Testis (tissue), 2 donors: ENCODE measurements at regions not wholly inside any gene's neighbourhood (a gene's known extent, or its start where the extent isn't known, plus 50 kb on each side); places are given as distances from the start of the nearest gene placed in this dataset.

Experiments used
- DNase-seq: peaks from one replicate; pipeline ENCODE4 v3.0.0-alpha.2; 2019
- H3K27ac ChIP-seq, 2 donors: fragments of 200-600 bp; sonication (generic); one replicate each; pipeline ENCODE4 v1.5.1; 2019
- H3K27me3 ChIP-seq: fragments of 200-600 bp; sonication (generic); one replicate; pipeline ENCODE4 v1.5.1; 2019
- H3K36me3 ChIP-seq: fragments of 200-600 bp; sonication (generic); one replicate; pipeline ENCODE4 v1.5.1; 2017; ENCODE audit warnings: low read depth; ENCODE audit errors: missing control alignments
- H3K4me1 ChIP-seq: fragments of 200-600 bp; sonication (generic); one replicate; pipeline ENCODE4 v1.5.1; 2019
- H3K4me3 ChIP-seq, 2 donors: fragments of 200-600 bp; sonication (generic); one replicate each; pipeline ENCODE4 v1.5.1; 2017 to 2019
- H3K9me3 ChIP-seq: fragments of 200-600 bp; sonication (generic); one replicate; pipeline ENCODE4 v1.5.1; 2017
- CTCF ChIP-seq, 3 experiments: fragments of 450-650 bp in 2 of 3; fragments of 200-600 bp in 1 of 3; sonication (generic) in 1 of 3; IDR thresholded peaks; one replicate each; pipeline ENCODE4 v1.5.1; 2016 to 2019; ENCODE audit warnings: antibody characterized with exemption in 3 of 3, mild to moderate bottlenecking in 2 of 3, moderate library complexity in 1 of 3
- POLR2A ChIP-seq: fragments of 450-650 bp; IDR thresholded peaks from one replicate; pipeline ENCODE4 v1.6.1; 2017; ENCODE audit warnings: antibody characterized with exemption, mild to moderate bottlenecking, moderate library complexity
- WGBS, 2 donors: methylation state at CpG; one replicate each; pipeline ENCODE4 v1.1.5; 2018; 5-methylcytosine and 5-hydroxymethylcytosine counted together
- intact Hi-C: fragments of 100-400 bp; cut with DNase I; formaldehyde crosslinking; loops from one replicate; pipeline ENCODE4 v1.15.1; 2023; ENCODE audit warnings: low total_unique reads

- Histone ChIP-seq H3K4me3 (no peak overlapping the region), H3K4me1 (no peaks in the 10 kb centered on the region), H3K27me3 (no peaks in the 10 kb centered on the region), H3K27ac (no peak overlapping the region), H3K9me3 (no peaks in the 10 kb centered on the region), H3K36me3 (no peaks in the 10 kb centered on the region)
- WGBS, 2 donors = 84 to 87% methylated on average over 9 of the region's 9 CpGs
- intact Hi-C loops = no loop called here
- no peak for TF ChIP-seq POLR2A
- no peak for TF ChIP-seq CTCF (IDR thresholded peaks at IDR 0.05)
- no peak for DNase-seq
Observed at GRCh38 chr4:38489011-38489861, 174.8 kb upstream of the KLF3 start.

GRCh38 chr4:38489924-38490639 is 173.9 kb upstream of the KLF3 start:
- 54 to 67% methylated on average over 7 of the region's 7 CpGs for WGBS, 2 donors
- no peaks in the 10 kb centered on the region for H3K36me3 ChIP-seq
- no peak overlapping the region for H3K27ac ChIP-seq
- no peaks in the 10 kb centered on the region for H3K27me3 ChIP-seq
- intact Hi-C loops = no loop called here
- no peak for TF ChIP-seq CTCF (IDR thresholded peaks at IDR 0.05)
- no peak for TF ChIP-seq POLR2A
- no peak for DNase-seq
- no peaks in the 10 kb centered on the region for H3K9me3 ChIP-seq
- no peak overlapping the region for H3K4me3 ChIP-seq
- no peaks in the 10 kb centered on the region for H3K4me1 ChIP-seq

- intact Hi-C loops = no loop called here
- 90% methylated on average over 4 of the region's 4 CpGs for whole genome bisulfite sequencing, 2 donors
- Histone ChIP-seq H3K4me1 (no peaks in the 10 kb centered on the region), H3K36me3 (no peaks in the 10 kb centered on the region), H3K27me3 (no peaks in the 10 kb centered on the region), H3K27ac (no peak overlapping the region), H3K4me3 (no peak overlapping the region), H3K9me3 (no peaks in the 10 kb centered on the region)
- no peak for TF ChIP-seq CTCF (IDR thresholded peaks at IDR 0.05)
- no peak for TF ChIP-seq POLR2A
- no peak for DNase-seq
Observed at GRCh38 chr4:38490753-38491446, 173.1 kb upstream of the KLF3 start.

GRCh38 chr4:38491854-38492478 is 172.0 kb upstream of the KLF3 start:
- intact Hi-C loops = no loop called here
- H3K9me3 ChIP-seq = no peaks in the 10 kb centered on the region
- DNase-seq = no peak
- no peaks in the 10 kb centered on the region for H3K36me3 ChIP-seq
- H3K4me3 ChIP-seq = no peak overlapping the region
- H3K27ac ChIP-seq = no peak overlapping the region
- WGBS, 2 donors = 80 to 82% methylated on average over 3 of the region's 3 CpGs
- no peak for TF ChIP-seq POLR2A
- TF ChIP-seq CTCF (IDR thresholded peaks at IDR 0.05) = no peak
- H3K4me1 ChIP-seq = no peaks in the 10 kb centered on the region
- H3K27me3 ChIP-seq = no peaks in the 10 kb centered on the region
